ENCODE measurements at regions not wholly inside any gene's neighbourhood (a gene's known extent, or its start where the extent isn't known, plus 50 kb on each side); places are given as distances from the start of the nearest gene placed in this dataset.
"Not testable (repeated sequence)": the region's sequence is repeated elsewhere in the genome, so short reads cannot be mapped to it uniquely, and the experiment has no call there.

- no peaks in the 10 kb centered on the region for H3K9me3 Mint-ChIP-seq
- no peak overlapping the region for H3K4me3 Mint-ChIP-seq
- no peak overlapping the region for H3K27ac Mint-ChIP-seq
- intact Hi-C loops (cut with micrococcal nuclease) = no loop called here
- H3K36me3 Mint-ChIP-seq (ENCODE audit: low read depth) = no peaks in the 10 kb centered on the region
- no peaks in the 10 kb centered on the region for H3K4me1 Mint-ChIP-seq (ENCODE audit: low read depth)
- H3K27me3 Mint-ChIP-seq = no peaks in the 10 kb centered on the region
Observed at GRCh38 chr11:105393326-105393725, 216.5 kb upstream of the GRIA4 start.

- H3K36me3 Mint-ChIP-seq (ENCODE audit: low read depth) = no peaks in the 10 kb centered on the region
- no peak overlapping the region for H3K27ac Mint-ChIP-seq
- H3K4me3 Mint-ChIP-seq = no peak overlapping the region
- no peaks in the 10 kb centered on the region for H3K4me1 Mint-ChIP-seq (ENCODE audit: low read depth)
- no peaks in the 10 kb centered on the region for H3K9me3 Mint-ChIP-seq
- H3K27me3 Mint-ChIP-seq = no peaks in the 10 kb centered on the region
- intact Hi-C loops (cut with micrococcal nuclease) = no loop called here
Observed at GRCh38 chr11:105392556-105392955, 217.3 kb upstream of the GRIA4 start.

GRCh38 chr11:105389952-105390351 lies 219.9 kb upstream of the GRIA4 start:
- intact Hi-C loops (cut with micrococcal nuclease) = no loop called here
- Mint-ChIP-seq H3K4me1 (ENCODE audit: low read depth) (no peaks in the 10 kb centered on the region), H3K4me3 (no peak overlapping the region), H3K9me3 (no peaks in the 10 kb centered on the region), H3K27me3 (no peaks in the 10 kb centered on the region), H3K36me3 (ENCODE audit: low read depth) (no peaks in the 10 kb centered on the region), H3K27ac (no peak overlapping the region)

- no peaks in the 10 kb centered on the region for H3K9me3 Mint-ChIP-seq
- H3K4me1 Mint-ChIP-seq (ENCODE audit: low read depth) = no peaks in the 10 kb centered on the region
- intact Hi-C loops (cut with micrococcal nuclease) = no loop called here
- no peaks in the 10 kb centered on the region for H3K27me3 Mint-ChIP-seq
- H3K36me3 Mint-ChIP-seq (ENCODE audit: low read depth) = no peaks in the 10 kb centered on the region
- no peak overlapping the region for H3K27ac Mint-ChIP-seq
- no peak overlapping the region for H3K4me3 Mint-ChIP-seq
Observed at GRCh38 chr11:105388006-105388405, 221.9 kb upstream of the GRIA4 start.

- H3K4me1 Mint-ChIP-seq (ENCODE audit: low read depth) = no peaks in the 10 kb centered on the region
- H3K9me3 Mint-ChIP-seq = no peaks in the 10 kb centered on the region
Observed at GRCh38 chr11:105381941-105382340, 227.9 kb upstream of the GRIA4 start.

GRCh38 chr11:105377870-105378269 lies 232.0 kb upstream of the GRIA4 start:
- Mint-ChIP-seq H3K4me3 (no peak overlapping the region), H3K9me3 (peaks cover 23% of the 10 kb centered on the region), H3K27ac (no peak overlapping the region), H3K4me1 (ENCODE audit: low read depth) (no peaks in the 10 kb centered on the region), H3K27me3 (no peaks in the 10 kb centered on the region), H3K36me3 (ENCODE audit: low read depth) (no peaks in the 10 kb centered on the region)
- intact Hi-C loops (cut with micrococcal nuclease) = no loop called here

More at GRCh38 chr11:105381941-105382340, 227.9 kb upstream of the GRIA4 start:
- Mint-ChIP-seq H3K36me3 (ENCODE audit: low read depth) (no peaks in the 10 kb centered on the region), H3K27me3 (no peaks in the 10 kb centered on the region), H3K27ac (no peak overlapping the region), H3K4me3 (no peak overlapping the region)
- intact Hi-C loops (cut with micrococcal nuclease) = no loop called here

- intact Hi-C loops (cut with micrococcal nuclease) = no loop called here
- Mint-ChIP-seq H3K27ac (no peak overlapping the region), H3K4me3 (no peak overlapping the region), H3K27me3 (no peaks in the 10 kb centered on the region), H3K4me1 (ENCODE audit: low read depth) (no peaks in the 10 kb centered on the region), H3K36me3 (ENCODE audit: low read depth) (no peaks in the 10 kb centered on the region), H3K9me3 (peaks cover 23% of the 10 kb centered on the region)
Observed at GRCh38 chr11:105372206-105372605, 232.6 kb upstream of the CARD18 start.

GRCh38 chr11:105371311-105371710 lies 231.7 kb upstream of the CARD18 start:
- no peak overlapping the region for H3K4me3 Mint-ChIP-seq
- intact Hi-C loops (cut with micrococcal nuclease) = no loop called here
- H3K36me3 Mint-ChIP-seq (ENCODE audit: low read depth) = no peaks in the 10 kb centered on the region
- H3K4me1 Mint-ChIP-seq (ENCODE audit: low read depth) = no peaks in the 10 kb centered on the region
- no peak overlapping the region for H3K27ac Mint-ChIP-seq
- peaks cover 19% of the 10 kb centered on the region for H3K9me3 Mint-ChIP-seq
- H3K27me3 Mint-ChIP-seq = no peaks in the 10 kb centered on the region

- Mint-ChIP-seq H3K4me3 (no peak overlapping the region), H3K4me1 (ENCODE audit: low read depth) (no peaks in the 10 kb centered on the region), H3K9me3 (no peaks in the 10 kb centered on the region), H3K36me3 (ENCODE audit: low read depth) (no peaks in the 10 kb centered on the region), H3K27ac (no peak overlapping the region), H3K27me3 (no peaks in the 10 kb centered on the region)
- intact Hi-C loops (cut with micrococcal nuclease) = no loop called here
Observed at GRCh38 chr11:105368711-105369110, 229.1 kb upstream of the CARD18 start.

GRCh38 chr11:105367129-105367528 lies 227.6 kb upstream of the CARD18 start:
- H3K4me1 Mint-ChIP-seq (ENCODE audit: low read depth) = no peaks in the 10 kb centered on the region

GRCh38 chr11:105361651-105362050 lies 222.1 kb upstream of the CARD18 start:
- intact Hi-C loops (cut with micrococcal nuclease) = no loop called here
- H3K4me3 Mint-ChIP-seq = no peak overlapping the region
- no peaks in the 10 kb centered on the region for H3K4me1 Mint-ChIP-seq (ENCODE audit: low read depth)
- H3K27ac Mint-ChIP-seq = no peak overlapping the region
- no peaks in the 10 kb centered on the region for H3K27me3 Mint-ChIP-seq
- no peaks in the 10 kb centered on the region for H3K9me3 Mint-ChIP-seq
- no peaks in the 10 kb centered on the region for H3K36me3 Mint-ChIP-seq (ENCODE audit: low read depth)

More at GRCh38 chr11:105367129-105367528, 227.6 kb upstream of the CARD18 start:
- Mint-ChIP-seq H3K27ac (no peak overlapping the region), H3K9me3 (no peaks in the 10 kb centered on the region), H3K36me3 (ENCODE audit: low read depth) (no peaks in the 10 kb centered on the region), H3K4me3 (no peak overlapping the region), H3K27me3 (no peaks in the 10 kb centered on the region)
- intact Hi-C loops (cut with micrococcal nuclease) = no loop called here

GRCh38 chr11:105357764-105358163 lies 218.2 kb upstream of the CARD18 start:
- Mint-ChIP-seq H3K9me3 (no peaks in the 10 kb centered on the region), H3K4me1 (ENCODE audit: low read depth) (no peaks in the 10 kb centered on the region), H3K27ac (no peak overlapping the region), H3K36me3 (ENCODE audit: low read depth) (no peaks in the 10 kb centered on the region), H3K4me3 (no peak overlapping the region), H3K27me3 (no peaks in the 10 kb centered on the region)
- intact Hi-C loops (cut with micrococcal nuclease) = no loop called here

- intact Hi-C loops (cut with micrococcal nuclease) = no loop called here
- no peaks in the 10 kb centered on the region for H3K4me1 Mint-ChIP-seq (ENCODE audit: low read depth)
- H3K27ac Mint-ChIP-seq = no peak overlapping the region
- H3K4me3 Mint-ChIP-seq = no peak overlapping the region
- no peaks in the 10 kb centered on the region for H3K9me3 Mint-ChIP-seq
- H3K27me3 Mint-ChIP-seq = no peaks in the 10 kb centered on the region
- H3K36me3 Mint-ChIP-seq (ENCODE audit: low read depth) = no peaks in the 10 kb centered on the region
Observed at GRCh38 chr11:105357146-105357545, 217.6 kb upstream of the CARD18 start.

GRCh38 chr11:105349867-105350266 lies 210.3 kb upstream of the CARD18 start:
- H3K27ac Mint-ChIP-seq; H3K36me3 Mint-ChIP-seq (ENCODE audit: low read depth); H3K27me3 Mint-ChIP-seq; intact Hi-C loops (cut with micrococcal nuclease); H3K4me1 Mint-ChIP-seq (ENCODE audit: low read depth); H3K4me3 Mint-ChIP-seq: not testable (repeated sequence)
- peaks cover 22% of the 10 kb centered on the region for H3K9me3 Mint-ChIP-seq

GRCh38 chr11:105344938-105345337 lies 205.4 kb upstream of the CARD18 start:
- no peaks in the 10 kb centered on the region for H3K36me3 Mint-ChIP-seq (ENCODE audit: low read depth)
- intact Hi-C loops (cut with micrococcal nuclease) = no loop called here
- peaks cover 27% of the 10 kb centered on the region for H3K9me3 Mint-ChIP-seq
- H3K4me1 Mint-ChIP-seq (ENCODE audit: low read depth) = no peaks in the 10 kb centered on the region
- H3K27me3 Mint-ChIP-seq = no peaks in the 10 kb centered on the region
- no peak overlapping the region for H3K27ac Mint-ChIP-seq
- H3K4me3 Mint-ChIP-seq = no peak overlapping the region
